DND-41 (cell line): ENCODE measurements at regions not wholly inside any gene's neighbourhood (a gene's known extent, or its start where the extent isn't known, plus 50 kb on each side); places are given as distances from the start of the nearest gene placed in this dataset.
"Not testable (repeated sequence)": the region's sequence is repeated elsewhere in the genome, so short reads cannot be mapped to it uniquely, and the experiment has no call there.

ENCODE experiments used
- ATAC-seq: fragments of 200-7000 bp; cut with Tn5 transposase; 3 replicates; pipeline ENCODE4 v1.9.1; 2021; ENCODE audit warnings: low read depth; ENCODE audit not compliant: insufficient read depth
- DNase-seq: peaks from one replicate; pipeline ENCODE4 v3.0.0-alpha.2; 2020
- H2AFZ ChIP-seq: 2 replicates; pipeline ENCODE4 v1.6.0; 2012; ENCODE audit warnings: low read depth, low read length
- H3K27ac ChIP-seq: 2 replicates; pipeline ENCODE4 v1.5.1; 2012; ENCODE audit warnings: low read length, inconsistent platforms
- H3K27me3 ChIP-seq: fragments of 200-600 bp; sonication (generic); 2 replicates; pipeline ENCODE4 v1.6.0; 2012; ENCODE audit warnings: low read length, mild to moderate bottlenecking, inconsistent platforms; ENCODE audit not compliant: insufficient read depth, poor library complexity
- H3K36me3 ChIP-seq: 2 replicates; pipeline ENCODE4 v1.5.1; 2012; ENCODE audit warnings: low read length, inconsistent platforms; ENCODE audit not compliant: insufficient read depth
- H3K4me1 ChIP-seq: 2 replicates; pipeline ENCODE4 v1.5.1; 2012; ENCODE audit warnings: mild to moderate bottlenecking, low read length; ENCODE audit not compliant: insufficient read depth
- H3K4me2 ChIP-seq: 2 replicates; pipeline ENCODE4 v1.6.0; 2012; ENCODE audit warnings: mild to moderate bottlenecking, moderate library complexity, low read length, inconsistent platforms; ENCODE audit not compliant: insufficient read depth
- H3K4me3 ChIP-seq, 2 experiments: fragments of 200-600 bp in 1 of 2; shearing (Covaris generic) in 1 of 2; 2 replicates each; pipeline ENCODE4 v1.5.1; 2012 to 2016; ENCODE audit warnings: inconsistent platforms in 2 of 2, low read length in 2 of 2, mild to moderate bottlenecking in 2 of 2, low read depth in 1 of 2, moderate library complexity in 1 of 2
- H3K79me2 ChIP-seq: 2 replicates; pipeline ENCODE4 v1.6.0; 2012; ENCODE audit warnings: low read length, inconsistent platforms; ENCODE audit not compliant: insufficient read depth
- H3K9ac ChIP-seq: 2 replicates; pipeline ENCODE4 v1.6.0; 2012; ENCODE audit warnings: low read depth, mild to moderate bottlenecking, inconsistent platforms, low read length, moderate library complexity
- H3K9me3 ChIP-seq: 2 replicates; pipeline ENCODE4 v1.5.1; 2012; ENCODE audit warnings: low read length, moderate library complexity, mild to moderate bottlenecking, inconsistent platforms; ENCODE audit not compliant: insufficient read depth, severe bottlenecking
- H4K20me1 ChIP-seq: 2 replicates; pipeline ENCODE4 v1.6.0; 2012; ENCODE audit warnings: low read length; ENCODE audit not compliant: insufficient read depth
- EZH2 ChIP-seq: IDR thresholded peaks from 3 replicates; pipeline ENCODE4 v1.6.1; 2012; ENCODE audit warnings: borderline replicate concordance, low read depth, mild to moderate bottlenecking, moderate library complexity, low read length, inconsistent platforms; ENCODE audit not compliant: severe bottlenecking
- TF ChIP-seq, protein P1 (sequence below): IDR thresholded peaks from 2 replicates; pipeline ENCODE4 v1.5.1; 2012; ENCODE audit warnings: borderline replicate concordance, low read length, moderate library complexity, mild to moderate bottlenecking; ENCODE audit not compliant: poor library complexity, severe bottlenecking; ENCODE audit errors: extremely low read depth

DNA sequence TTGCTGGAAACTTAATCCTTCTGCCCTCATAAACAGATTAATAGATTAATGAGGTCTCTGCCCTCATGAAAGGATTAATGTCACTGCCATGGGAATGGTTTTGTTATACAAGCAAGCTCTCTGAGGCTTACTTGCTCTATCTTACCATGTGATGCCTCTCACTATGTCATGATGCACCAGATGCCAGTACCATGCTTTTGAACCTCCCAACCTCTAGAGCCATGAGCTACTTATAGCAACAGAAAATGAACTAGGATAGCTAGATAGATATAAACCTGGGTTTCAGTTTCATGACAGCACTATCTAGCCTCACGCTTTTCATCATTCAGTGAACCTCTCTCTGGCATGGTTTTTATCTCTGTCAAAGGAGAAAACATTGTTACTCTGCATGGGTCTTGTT, 371.6 kb upstream of the LRP1B start:
- no peak for DNase-seq
- H4K20me1 ChIP-seq = no peaks in the 10 kb centered on the region
- H3K27me3 ChIP-seq = no peaks in the 10 kb centered on the region
- no peak for ATAC-seq
- no peak overlapping the region for H3K4me2 ChIP-seq
- no peaks in the 10 kb centered on the region for H3K9me3 ChIP-seq
- H3K79me2 ChIP-seq = no peaks in the 10 kb centered on the region
- H3K36me3 ChIP-seq = no peaks in the 10 kb centered on the region
- no peak overlapping the region for H3K4me3 ChIP-seq
- no peak overlapping the region for H2AFZ ChIP-seq
- TF ChIP-seq EZH2 = no peak
- TF ChIP-seq, protein P1, sequence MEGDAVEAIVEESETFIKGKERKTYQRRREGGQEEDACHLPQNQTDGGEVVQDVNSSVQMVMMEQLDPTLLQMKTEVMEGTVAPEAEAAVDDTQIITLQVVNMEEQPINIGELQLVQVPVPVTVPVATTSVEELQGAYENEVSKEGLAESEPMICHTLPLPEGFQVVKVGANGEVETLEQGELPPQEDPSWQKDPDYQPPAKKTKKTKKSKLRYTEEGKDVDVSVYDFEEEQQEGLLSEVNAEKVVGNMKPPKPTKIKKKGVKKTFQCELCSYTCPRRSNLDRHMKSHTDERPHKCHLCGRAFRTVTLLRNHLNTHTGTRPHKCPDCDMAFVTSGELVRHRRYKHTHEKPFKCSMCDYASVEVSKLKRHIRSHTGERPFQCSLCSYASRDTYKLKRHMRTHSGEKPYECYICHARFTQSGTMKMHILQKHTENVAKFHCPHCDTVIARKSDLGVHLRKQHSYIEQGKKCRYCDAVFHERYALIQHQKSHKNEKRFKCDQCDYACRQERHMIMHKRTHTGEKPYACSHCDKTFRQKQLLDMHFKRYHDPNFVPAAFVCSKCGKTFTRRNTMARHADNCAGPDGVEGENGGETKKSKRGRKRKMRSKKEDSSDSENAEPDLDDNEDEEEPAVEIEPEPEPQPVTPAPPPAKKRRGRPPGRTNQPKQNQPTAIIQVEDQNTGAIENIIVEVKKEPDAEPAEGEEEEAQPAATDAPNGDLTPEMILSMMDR = no peak
- no peaks in the 10 kb centered on the region for H3K4me1 ChIP-seq
- H3K27ac ChIP-seq = no peak overlapping the region
- no peak overlapping the region for H3K9ac ChIP-seq

DNA sequence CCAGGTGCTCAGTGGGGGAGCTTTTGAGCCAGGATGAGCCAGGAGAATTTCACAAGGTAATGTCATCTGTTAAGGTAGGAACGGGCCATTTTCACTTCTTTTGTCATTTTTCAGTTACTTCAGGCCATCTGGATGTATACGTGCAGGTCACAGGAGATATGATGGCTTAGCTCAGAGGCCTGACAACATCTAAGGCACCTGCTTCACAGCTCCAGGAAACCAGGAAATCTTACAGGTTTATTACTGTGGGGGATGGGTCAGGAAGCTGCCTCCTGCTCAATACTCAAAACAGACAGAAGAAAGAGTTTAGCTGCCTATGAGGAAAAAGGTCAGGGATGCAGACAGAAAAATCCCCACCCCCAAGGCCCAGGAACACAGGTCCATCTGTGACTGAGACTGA, 364.3 kb upstream of the LRP1B start:
- DNase-seq = no peak
- Histone ChIP-seq H3K79me2 (no peaks in the 10 kb centered on the region), H3K9me3 (peaks cover 2% of the 10 kb centered on the region), H3K9ac (no peak overlapping the region), H3K27ac (no peak overlapping the region), H2AFZ (no peak overlapping the region), H3K4me2 (no peak overlapping the region), H3K27me3 (no peaks in the 10 kb centered on the region), H3K4me1 (no peaks in the 10 kb centered on the region), H3K4me3 (no peak overlapping the region), H3K36me3 (no peaks in the 10 kb centered on the region), H4K20me1 (no peaks in the 10 kb centered on the region)
- ATAC-seq = no peak
- no peak for TF ChIP-seq EZH2
- TF ChIP-seq, protein P1 = no peak

DNA sequence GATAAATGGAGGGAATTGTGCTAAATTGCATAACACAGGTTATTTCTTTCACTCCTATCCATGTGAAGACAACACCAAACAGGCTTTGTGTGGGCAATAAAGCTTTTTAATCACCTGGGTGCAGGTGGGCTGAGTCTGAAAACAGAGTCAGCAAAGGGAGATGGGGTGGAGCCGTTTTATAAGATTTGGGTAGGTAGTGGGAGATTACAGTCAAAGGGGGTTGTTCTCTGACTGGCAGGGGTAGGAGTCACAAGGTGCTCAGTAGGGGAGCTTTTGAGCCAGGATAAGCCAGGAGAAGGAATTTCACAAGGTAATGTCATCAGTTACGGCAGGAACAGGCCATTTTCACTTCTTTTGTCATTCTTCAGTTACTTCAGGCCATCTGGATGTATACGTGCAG, 358.8 kb upstream of the LRP1B start:
- H3K4me1 ChIP-seq, H3K27ac ChIP-seq, H3K9ac ChIP-seq, H2AFZ ChIP-seq, H3K4me3 ChIP-seq, H3K27me3 ChIP-seq, H3K9me3 ChIP-seq, DNase-seq, H3K36me3 ChIP-seq, H3K4me2 ChIP-seq, H3K79me2 ChIP-seq, ATAC-seq, H4K20me1 ChIP-seq: not testable (repeated sequence)

DNA sequence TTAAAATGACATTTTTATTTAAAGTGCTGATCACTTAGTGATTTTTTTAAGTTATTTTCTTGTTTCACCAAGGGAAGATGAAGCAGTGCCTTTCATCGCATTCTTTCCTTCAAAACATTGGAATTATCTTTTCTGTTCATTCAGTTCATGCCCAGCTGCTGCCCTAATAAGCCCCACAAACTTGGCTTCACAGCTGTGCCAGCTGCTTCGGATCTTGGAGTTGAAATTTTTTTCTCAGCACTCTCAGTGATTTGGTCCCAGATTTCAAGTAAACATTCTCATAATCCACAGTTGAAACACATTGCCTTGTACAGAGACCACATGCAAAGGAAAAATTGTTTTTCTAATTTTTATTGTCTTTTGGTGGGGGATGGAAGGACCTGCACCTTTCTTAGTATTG, 353.3 kb upstream of the LRP1B start:
- no peaks in the 10 kb centered on the region for H3K79me2 ChIP-seq
- H3K4me2 ChIP-seq = no peak overlapping the region
- no peaks in the 10 kb centered on the region for H3K9me3 ChIP-seq
- H3K27ac ChIP-seq = no peak overlapping the region
- H2AFZ ChIP-seq = no peak overlapping the region
- no peak overlapping the region for H3K4me3 ChIP-seq
- TF ChIP-seq, protein P1 = no peak
- no peak for TF ChIP-seq EZH2
- no peaks in the 10 kb centered on the region for H4K20me1 ChIP-seq
- no peaks in the 10 kb centered on the region for H3K4me1 ChIP-seq
- DNase-seq (no peak), ATAC-seq (no peak)
- H3K9ac ChIP-seq = no peak overlapping the region
- peaks cover 3% of the 10 kb centered on the region for H3K27me3 ChIP-seq
- no peaks in the 10 kb centered on the region for H3K36me3 ChIP-seq
